ENCODE measurements at regions not wholly inside any gene's neighbourhood (a gene's known extent, or its start where the extent isn't known, plus 50 kb on each side); places are given as distances from the start of the nearest gene placed in this dataset.

DNA sequence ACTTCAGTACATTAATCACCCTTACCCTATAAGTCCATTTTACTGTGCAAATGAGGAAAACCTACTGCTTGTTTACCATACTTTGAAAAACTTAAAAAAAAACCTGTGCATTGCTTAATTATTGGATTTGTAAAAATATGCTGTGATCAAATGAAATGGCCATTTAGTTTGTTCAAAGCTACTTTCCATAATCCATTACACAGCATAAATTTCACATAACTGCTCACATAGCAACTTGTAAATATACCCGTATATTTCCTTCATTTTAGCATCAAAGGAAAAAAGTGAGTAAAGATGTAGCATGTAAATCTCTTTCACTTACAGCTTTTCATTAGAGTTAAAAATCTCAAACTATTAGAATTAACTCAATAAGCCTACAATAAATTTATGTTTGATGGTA lies 415.1 kb downstream of the NR4A2 start:
- Mint-ChIP-seq H3K9me3 (no peaks in the 10 kb centered on the region), H3K36me3 (ENCODE audit: low read depth) (peaks cover 4% of the 10 kb centered on the region), H3K27me3 (ENCODE audit: insufficient read depth) (no peaks in the 10 kb centered on the region), H3K4me3 (no peak overlapping the region), H3K27ac (no peak overlapping the region), H3K4me1 (no peaks in the 10 kb centered on the region)
- Histone ChIP-seq H3K9me3 (ENCODE audit: control insufficient read depth, low read length) (no peaks in the 10 kb centered on the region), H3K36me3 (ENCODE audit: control insufficient read depth, insufficient read depth, low read length) (no peaks in the 10 kb centered on the region), H3K9ac (ENCODE audit: extremely low read depth, low read length, poor library complexity, severe bottlenecking) (no peak overlapping the region), H3K4me3 (ENCODE audit: low read length) (no peak overlapping the region), H3K27ac (ENCODE audit: low read depth, low read length) (no peak overlapping the region), H3K4me1 (ENCODE audit: control insufficient read depth, insufficient read depth, low read length) (no peaks in the 10 kb centered on the region), H3K27me3 (ENCODE audit: control insufficient read depth, insufficient read depth, low read length, poor library complexity, severe bottlenecking) (no peaks in the 10 kb centered on the region)
- TF ChIP-seq, protein P1, sequence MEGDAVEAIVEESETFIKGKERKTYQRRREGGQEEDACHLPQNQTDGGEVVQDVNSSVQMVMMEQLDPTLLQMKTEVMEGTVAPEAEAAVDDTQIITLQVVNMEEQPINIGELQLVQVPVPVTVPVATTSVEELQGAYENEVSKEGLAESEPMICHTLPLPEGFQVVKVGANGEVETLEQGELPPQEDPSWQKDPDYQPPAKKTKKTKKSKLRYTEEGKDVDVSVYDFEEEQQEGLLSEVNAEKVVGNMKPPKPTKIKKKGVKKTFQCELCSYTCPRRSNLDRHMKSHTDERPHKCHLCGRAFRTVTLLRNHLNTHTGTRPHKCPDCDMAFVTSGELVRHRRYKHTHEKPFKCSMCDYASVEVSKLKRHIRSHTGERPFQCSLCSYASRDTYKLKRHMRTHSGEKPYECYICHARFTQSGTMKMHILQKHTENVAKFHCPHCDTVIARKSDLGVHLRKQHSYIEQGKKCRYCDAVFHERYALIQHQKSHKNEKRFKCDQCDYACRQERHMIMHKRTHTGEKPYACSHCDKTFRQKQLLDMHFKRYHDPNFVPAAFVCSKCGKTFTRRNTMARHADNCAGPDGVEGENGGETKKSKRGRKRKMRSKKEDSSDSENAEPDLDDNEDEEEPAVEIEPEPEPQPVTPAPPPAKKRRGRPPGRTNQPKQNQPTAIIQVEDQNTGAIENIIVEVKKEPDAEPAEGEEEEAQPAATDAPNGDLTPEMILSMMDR (conservative IDR thresholded peaks at IDR 0.05): no peak
- no peak for DNase-seq
- no CpG with 5 or more reads among the region's 1 CpG for WGBS, 2 experiments (ENCODE audit: insufficient coverage in 1 of 2, insufficient read length in 1 of 2)

DNA sequence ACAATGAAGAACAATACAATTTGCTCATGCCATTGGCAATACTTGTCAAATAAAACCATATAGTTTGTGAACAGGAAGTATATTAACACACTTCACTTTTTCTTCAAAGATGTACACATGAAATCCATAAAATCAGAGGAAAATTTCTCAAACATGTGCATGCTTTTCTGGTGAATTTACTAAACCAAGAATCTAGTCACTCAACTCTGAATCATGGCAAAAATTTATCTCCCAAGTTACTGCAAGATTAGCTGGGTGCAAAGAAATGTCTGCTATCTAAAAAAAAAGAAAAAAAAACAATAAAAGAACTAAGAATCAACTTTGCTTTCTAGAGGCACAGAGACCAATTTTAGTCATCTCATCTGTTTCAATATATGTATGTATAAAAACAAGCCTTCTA lies 419.2 kb downstream of the NR4A2 start:
- Histone ChIP-seq H3K4me1 (ENCODE audit: control insufficient read depth, insufficient read depth, low read length) (no peaks in the 10 kb centered on the region), H3K9ac (ENCODE audit: extremely low read depth, low read length, poor library complexity, severe bottlenecking) (no peak overlapping the region), H3K27me3 (ENCODE audit: control insufficient read depth, insufficient read depth, low read length, poor library complexity, severe bottlenecking) (no peaks in the 10 kb centered on the region), H3K27ac (ENCODE audit: low read depth, low read length) (no peak overlapping the region), H3K36me3 (ENCODE audit: control insufficient read depth, insufficient read depth, low read length) (no peaks in the 10 kb centered on the region), H3K4me3 (ENCODE audit: low read length) (no peak overlapping the region), H3K9me3 (ENCODE audit: control insufficient read depth, low read length) (no peaks in the 10 kb centered on the region)
- Mint-ChIP-seq H3K27ac (no peak overlapping the region), H3K9me3 (no peaks in the 10 kb centered on the region), H3K4me3 (no peak overlapping the region), H3K27me3 (ENCODE audit: insufficient read depth) (no peaks in the 10 kb centered on the region), H3K36me3 (ENCODE audit: low read depth) (peaks cover 4% of the 10 kb centered on the region), H3K4me1 (no peaks in the 10 kb centered on the region)
- no peak for DNase-seq
- TF ChIP-seq, protein P1 (conservative IDR thresholded peaks at IDR 0.05): no peak

DNA sequence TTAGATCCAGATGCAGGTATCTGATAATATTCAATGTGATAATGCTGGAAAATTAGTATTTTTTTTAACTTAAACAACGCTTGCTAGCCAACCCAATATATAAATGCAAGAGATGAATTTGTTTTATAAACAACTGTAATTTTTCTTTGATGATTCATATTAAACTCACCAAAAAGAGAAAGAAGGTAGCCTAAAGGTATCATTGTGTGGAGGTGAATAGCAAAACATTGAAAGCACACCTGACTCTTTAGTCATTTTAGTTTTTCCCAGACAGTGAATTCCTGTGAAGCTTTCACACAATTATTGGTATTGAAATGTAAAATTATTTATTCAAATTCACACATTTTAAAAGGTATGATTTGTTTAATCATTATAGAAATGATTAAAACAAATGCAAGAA lies 424.0 kb downstream of the NR4A2 start:
- WGBS, 2 experiments (ENCODE audit: insufficient coverage in 1 of 2, insufficient read length in 1 of 2): no CpG with 5 or more reads among the region's 1 CpG
- H3K4me1 ChIP-seq (ENCODE audit: control insufficient read depth, insufficient read depth, low read length): no peaks in the 10 kb centered on the region
- H3K9me3 Mint-ChIP-seq: no peaks in the 10 kb centered on the region
- H3K27me3 Mint-ChIP-seq (ENCODE audit: insufficient read depth): peaks cover 3% of the 10 kb centered on the region
- H3K4me1 Mint-ChIP-seq: peaks cover 9% of the 10 kb centered on the region
- TF ChIP-seq, protein P1 (conservative IDR thresholded peaks at IDR 0.05): no peak
- no peak overlapping the region for H3K27ac ChIP-seq (ENCODE audit: low read depth, low read length)
- H3K36me3 Mint-ChIP-seq (ENCODE audit: low read depth): no peaks in the 10 kb centered on the region
- no peaks in the 10 kb centered on the region for H3K27me3 ChIP-seq (ENCODE audit: control insufficient read depth, insufficient read depth, low read length, poor library complexity, severe bottlenecking)
- H3K9me3 ChIP-seq (ENCODE audit: control insufficient read depth, low read length): no peaks in the 10 kb centered on the region
- H3K9ac ChIP-seq (ENCODE audit: extremely low read depth, low read length, poor library complexity, severe bottlenecking): no peak overlapping the region
- no peak overlapping the region for H3K4me3 ChIP-seq (ENCODE audit: low read length)
- no peak overlapping the region for H3K4me3 Mint-ChIP-seq
- no peak overlapping the region for H3K27ac Mint-ChIP-seq
- DNase-seq: no peak
- H3K36me3 ChIP-seq (ENCODE audit: control insufficient read depth, insufficient read depth, low read length): no peaks in the 10 kb centered on the region

All from endodermal cell (in vitro differentiated cells).